ENCODE measurements at regions not wholly inside any gene's neighbourhood (a gene's known extent, or its start where the extent isn't known, plus 50 kb on each side); places are given as distances from the start of the nearest gene placed in this dataset.
"Not testable (repeated sequence)": the region's sequence is repeated elsewhere in the genome, so short reads cannot be mapped to it uniquely, and the experiment has no call there.

GRCh38 chr10:9579110-9579705 is 1438.5 kb upstream of the CELF2 start:
- Histone ChIP-seq H3K27me3 (no peaks in the 10 kb centered on the region), H3K9me3 (no peaks in the 10 kb centered on the region), H3K36me3 (no peaks in the 10 kb centered on the region), H3K4me1 (no peaks in the 10 kb centered on the region), H3K27ac (no peak overlapping the region), H3K4me3 (no peak overlapping the region)
- DNase-seq (ENCODE audit: low spot score) = no peak
- TF ChIP-seq CTCF (IDR thresholded peaks at IDR 0.05) = no peak

GRCh38 chr10:9582803-9583202 is 1434.9 kb upstream of the CELF2 start:
- DNase-seq (ENCODE audit: low spot score); H3K36me3 ChIP-seq; H3K4me1 ChIP-seq; H3K9me3 ChIP-seq; H3K27me3 ChIP-seq; H3K27ac ChIP-seq; H3K4me3 ChIP-seq: not testable (repeated sequence)

GRCh38 chr10:9596368-9596920 is 1421.2 kb upstream of the CELF2 start:
- no peak for DNase-seq (ENCODE audit: low spot score)
- Histone ChIP-seq H3K27me3 (no peaks in the 10 kb centered on the region), H3K27ac (no peak overlapping the region), H3K36me3 (no peaks in the 10 kb centered on the region), H3K4me3 (no peak overlapping the region), H3K4me1 (no peaks in the 10 kb centered on the region), H3K9me3 (no peaks in the 10 kb centered on the region)
- no peak for TF ChIP-seq CTCF (IDR thresholded peaks at IDR 0.05)

GRCh38 chr10:9602998-9603397 is 1414.7 kb upstream of the CELF2 start:
- no peaks in the 10 kb centered on the region for H3K36me3 ChIP-seq
- no peak overlapping the region for H3K27ac ChIP-seq
- H3K9me3 ChIP-seq = no peaks in the 10 kb centered on the region
- no peaks in the 10 kb centered on the region for H3K27me3 ChIP-seq
- no peak for TF ChIP-seq CTCF (IDR thresholded peaks at IDR 0.05)
- no peak for DNase-seq (ENCODE audit: low spot score)
- no peak overlapping the region for H3K4me3 ChIP-seq
- no peaks in the 10 kb centered on the region for H3K4me1 ChIP-seq

- no peak overlapping the region for H3K27ac ChIP-seq
- H3K4me3 ChIP-seq = no peak overlapping the region
- H3K27me3 ChIP-seq = no peaks in the 10 kb centered on the region
- no peak for TF ChIP-seq CTCF (IDR thresholded peaks at IDR 0.05)
- no peaks in the 10 kb centered on the region for H3K36me3 ChIP-seq
- DNase-seq (ENCODE audit: low spot score) = no peak
- no peaks in the 10 kb centered on the region for H3K9me3 ChIP-seq
- no peaks in the 10 kb centered on the region for H3K4me1 ChIP-seq
Measured at GRCh38 chr10:9603972-9604371, 1413.7 kb upstream of the CELF2 start.

GRCh38 chr10:9605231-9605630 is 1412.4 kb upstream of the CELF2 start:
- Histone ChIP-seq H3K4me1 (no peaks in the 10 kb centered on the region), H3K36me3 (no peaks in the 10 kb centered on the region), H3K27ac (no peak overlapping the region), H3K4me3 (no peak overlapping the region), H3K9me3 (no peaks in the 10 kb centered on the region), H3K27me3 (no peaks in the 10 kb centered on the region)
- DNase-seq (ENCODE audit: low spot score) = no peak
- TF ChIP-seq CTCF (IDR thresholded peaks at IDR 0.05) = no peak

Measured in right atrium auricular region (tissue), 2 donors.